D721Med (cell line): ENCODE measurements at regions not wholly inside any gene's neighbourhood (a gene's known extent, or its start where the extent isn't known, plus 50 kb on each side); places are given as distances from the start of the nearest gene placed in this dataset.

Experiments
- DNase-seq: peaks from one replicate; pipeline ENCODE4 v3.0.0; 2011; ENCODE audit warnings: low spot score; ENCODE audit not compliant: insufficient read length
- FAIRE-seq: peaks from 2 replicates; lab custom pipeline; 2011; peaks lifted over from hg19 to GRCh38; lab: Jason Lieb, UNC
- CTCF ChIP-seq: IDR thresholded peaks from 2 replicates; pipeline ENCODE4 v1.5.1; 2012; ENCODE audit warnings: mild to moderate bottlenecking, control low read depth; ENCODE audit not compliant: insufficient read depth; ENCODE audit errors: missing control alignments

GRCh38 chr20:6490849-6491248 lies 276.6 kb upstream of the BMP2 start:
- FAIRE-seq, result no peak
- TF ChIP-seq CTCF, result no peak
- DNase-seq, result no peak

GRCh38 chr20:6489361-6490171 lies 277.9 kb upstream of the BMP2 start:
- TF ChIP-seq CTCF, result no peak
- no peak for DNase-seq
- no peak for FAIRE-seq

- TF ChIP-seq CTCF, result no peak
- FAIRE-seq, result no peak
These were observed 282.1 kb upstream of the BMP2 start for GRCh38 chr20:6485351-6485750.

GRCh38 chr20:6483727-6484126 lies 283.8 kb upstream of the BMP2 start:
- DNase-seq (no peak), FAIRE-seq (no peak)
- TF ChIP-seq CTCF, result no peak

More at GRCh38 chr20:6485351-6485750, 282.1 kb upstream of the BMP2 start:
- no peak for DNase-seq

- no peak for DNase-seq
- FAIRE-seq, result no peak
- TF ChIP-seq CTCF, result no peak
These were observed 285.0 kb upstream of the BMP2 start for GRCh38 chr20:6482486-6482885.

- TF ChIP-seq CTCF, result no peak
- DNase-seq, result no peak
- FAIRE-seq, result no peak
These were observed 286.9 kb upstream of the BMP2 start for GRCh38 chr20:6480328-6481200.

- DNase-seq (no peak), FAIRE-seq (no peak)
- TF ChIP-seq CTCF, result no peak
These were observed 294.3 kb upstream of the BMP2 start for GRCh38 chr20:6473197-6473596.
